Psoas muscle (tissue), 7 donors: ENCODE measurements at regions not wholly inside any gene's neighbourhood (a gene's known extent, or its start where the extent isn't known, plus 50 kb on each side); places are given as distances from the start of the nearest gene placed in this dataset.
A peak's percentile ranks its signal among the peaks of the same experiment; 100 is the strongest.

Source experiments
- ATAC-seq, 4 donors: fragments of 200-7000 bp; cut with Tn5 transposase; one replicate each; pipeline ENCODE4 v1.9.1; 2020; ENCODE audit warnings: moderate library complexity in 3 of 4, mild to moderate bottlenecking in 2 of 4
- DNase-seq, 2 donors: peaks; one replicate each; pipeline ENCODE4 v3.0.0-alpha.2; 2020
- H3K27ac ChIP-seq: fragments of 200-600 bp; one replicate; pipeline ENCODE4 v1.8.0; 2022
- H3K27me3 ChIP-seq, 3 donors: fragments of 200-600 bp in 1 of 3; one replicate each; pipeline versions ENCODE4 v1.6.1 to v1.8.0; 2013 to 2022; ENCODE audit warnings: low read length in 2 of 3, mild to moderate bottlenecking in 2 of 3, moderate library complexity in 1 of 3; ENCODE audit not compliant: insufficient read depth in 3 of 3
- H3K36me3 ChIP-seq, 2 donors: fragments of 200-600 bp in 1 of 2; one replicate each; pipeline versions ENCODE4 v1.6.1 to v1.8.0; 2013 to 2022; ENCODE audit warnings: low read depth in 1 of 2, mild to moderate bottlenecking in 1 of 2, moderate library complexity in 1 of 2; ENCODE audit not compliant: insufficient read depth in 1 of 2
- H3K4me1 ChIP-seq: fragments of 200-600 bp; one replicate; pipeline ENCODE4 v1.8.0; 2022
- H3K4me3 ChIP-seq: fragments of 200-600 bp; one replicate; pipeline ENCODE4 v1.8.0; 2022; ENCODE audit warnings: mild to moderate bottlenecking
- H3K9me3 ChIP-seq: fragments of 200-600 bp; one replicate; pipeline ENCODE4 v1.8.0; 2022
- WGBS, 3 donors: extraction: QIAGEN DNeasy Blood & Tissue Kit; methylation state at CpG; one replicate each; pipeline versions ENCODE4 v1.1.6 to v1.1.7; 2013; 5-methylcytosine and 5-hydroxymethylcytosine counted together
- intact Hi-C, 2 donors: fragments of 100-400 bp; cut with DNase I; formaldehyde crosslinking; loops; one replicate each; pipeline versions ENCODE4 v1.11.0 to v1.14.2; 2022
- TF ChIP-seq, protein P1 (sequence below): fragments of 200-600 bp; IDR thresholded peaks from one replicate; pipeline ENCODE4 v1.8.0; 2022; ENCODE audit warnings: antibody characterized with exemption
- donor health status: healthy with polysubstance abuse.
- donor health status: DM: no; HTN: no; CAD: no; lungs with moderate emphysema.
- donor health status: Bipolar disorder and iron deficiency.
- donor health status: healthy.
- donor health status: DM: yes; HTN: yes; CAD: no.
- donor health status: DM: no; HTN: no; CAD: no.
- donor health status: DM: yes; HTN: yes; CAD: no.

DNA sequence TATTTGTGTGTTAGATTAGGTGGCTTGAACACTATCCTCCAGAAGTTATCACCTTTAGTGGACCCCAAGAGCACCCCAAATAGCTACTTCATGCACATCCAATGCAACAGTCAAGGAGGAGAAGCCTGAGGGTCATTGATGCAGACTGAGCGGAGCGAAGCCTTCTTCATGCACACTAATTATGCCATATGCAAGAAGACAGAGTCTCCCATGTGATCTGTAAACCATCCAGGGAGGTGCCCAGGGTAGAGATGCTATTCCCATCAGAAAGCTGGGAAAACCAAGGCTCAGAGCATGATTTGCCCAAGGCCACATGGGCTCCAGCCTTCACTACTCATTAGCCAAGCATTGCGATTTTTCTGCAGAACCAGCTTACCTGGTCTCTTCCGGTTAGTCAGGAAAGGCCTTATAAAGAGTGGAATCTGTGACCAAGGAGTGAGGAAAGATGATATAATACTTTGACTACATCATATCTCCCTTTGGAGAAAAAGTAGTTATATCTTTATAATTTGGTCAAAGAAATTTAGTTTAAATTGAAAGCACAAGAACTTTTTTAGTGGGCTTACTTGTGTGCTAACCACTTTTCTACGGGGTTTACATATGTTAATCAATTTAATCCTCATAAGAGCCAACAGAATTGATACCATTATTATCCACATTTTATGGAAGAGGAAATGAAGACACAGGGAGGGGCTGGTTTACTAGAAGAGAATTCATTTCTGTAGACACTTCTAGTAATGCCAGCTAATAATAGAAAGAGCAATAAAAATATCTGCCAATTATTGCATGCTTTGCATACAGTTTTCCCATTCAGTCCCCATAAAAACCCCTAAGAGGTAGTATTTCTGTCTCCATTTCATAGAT lies 220.0 kb downstream of the ESM1 start:
- Histone ChIP-seq H3K27me3 (no peaks in the 10 kb centered on the region), H3K27ac (no peak overlapping the region), H3K4me1 (no peaks in the 10 kb centered on the region), H3K9me3 (no peaks in the 10 kb centered on the region), H3K4me3 (no peak overlapping the region), H3K36me3 (no peaks in the 10 kb centered on the region)
- WGBS, 3 donors = 92 to 94% (median 93%) methylated on average over 5 of the region's 5 CpGs
- TF ChIP-seq, protein P1, sequence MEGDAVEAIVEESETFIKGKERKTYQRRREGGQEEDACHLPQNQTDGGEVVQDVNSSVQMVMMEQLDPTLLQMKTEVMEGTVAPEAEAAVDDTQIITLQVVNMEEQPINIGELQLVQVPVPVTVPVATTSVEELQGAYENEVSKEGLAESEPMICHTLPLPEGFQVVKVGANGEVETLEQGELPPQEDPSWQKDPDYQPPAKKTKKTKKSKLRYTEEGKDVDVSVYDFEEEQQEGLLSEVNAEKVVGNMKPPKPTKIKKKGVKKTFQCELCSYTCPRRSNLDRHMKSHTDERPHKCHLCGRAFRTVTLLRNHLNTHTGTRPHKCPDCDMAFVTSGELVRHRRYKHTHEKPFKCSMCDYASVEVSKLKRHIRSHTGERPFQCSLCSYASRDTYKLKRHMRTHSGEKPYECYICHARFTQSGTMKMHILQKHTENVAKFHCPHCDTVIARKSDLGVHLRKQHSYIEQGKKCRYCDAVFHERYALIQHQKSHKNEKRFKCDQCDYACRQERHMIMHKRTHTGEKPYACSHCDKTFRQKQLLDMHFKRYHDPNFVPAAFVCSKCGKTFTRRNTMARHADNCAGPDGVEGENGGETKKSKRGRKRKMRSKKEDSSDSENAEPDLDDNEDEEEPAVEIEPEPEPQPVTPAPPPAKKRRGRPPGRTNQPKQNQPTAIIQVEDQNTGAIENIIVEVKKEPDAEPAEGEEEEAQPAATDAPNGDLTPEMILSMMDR = no peak
- DNase-seq (no peak), ATAC-seq (no peak)
- intact Hi-C loops = no loop called here

GRCh38 chr5:54764102-54765090 lies 221.0 kb downstream of the ESM1 start:
- DNase-seq (no peak), ATAC-seq (no peak)
- H3K9me3 ChIP-seq = no peaks in the 10 kb centered on the region
- TF ChIP-seq, protein P1 = no peak
- no peaks in the 10 kb centered on the region for H3K27me3 ChIP-seq
- H3K4me1 ChIP-seq = no peaks in the 10 kb centered on the region
- no peak overlapping the region for H3K4me3 ChIP-seq
- no peak overlapping the region for H3K27ac ChIP-seq
- intact Hi-C loops = no loop called here
- WGBS, 3 donors = 89 to 94% (median 93%) methylated on average over 5 of the region's 5 CpGs
- H3K36me3 ChIP-seq = no peaks in the 10 kb centered on the region

- TF ChIP-seq, protein P1 = no peak
- peak in 3 of 4 donors; percentile 35 to 61 (median 52) for ATAC-seq
- Histone ChIP-seq H3K9me3 (no peaks in the 10 kb centered on the region), H3K27me3 (no peaks in the 10 kb centered on the region), H3K4me3 (no peak overlapping the region), H3K4me1 (no peaks in the 10 kb centered on the region), H3K27ac (no peak overlapping the region), H3K36me3 (no peaks in the 10 kb centered on the region)
- 42 to 44% (median 43%) methylated on average over 2 of the region's 2 CpGs for WGBS, 3 donors
- intact Hi-C loops = no loop called here
- DNase-seq = peak in 1 of 2 donors; percentile 44
These were observed 224.1 kb downstream of the ESM1 start for GRCh38 chr5:54761213-54761701.

- Histone ChIP-seq H3K27ac (no peak overlapping the region), H3K4me1 (no peaks in the 10 kb centered on the region), H3K9me3 (no peaks in the 10 kb centered on the region), H3K27me3 (no peaks in the 10 kb centered on the region), H3K4me3 (no peak overlapping the region), H3K36me3 (no peaks in the 10 kb centered on the region)
- DNase-seq (no peak), ATAC-seq (no peak)
- intact Hi-C loops = no loop called here
- TF ChIP-seq, protein P1 = no peak
- 85 to 88% (median 87%) methylated on average over 6 of the region's 6 CpGs for WGBS, 3 donors
These were observed 225.0 kb downstream of the ESM1 start for GRCh38 chr5:54760182-54760935.
